IMR-90 (cell line): ENCODE measurements at regions not wholly inside any gene's neighbourhood (a gene's known extent, or its start where the extent isn't known, plus 50 kb on each side); places are given as distances from the start of the nearest gene placed in this dataset.

Experiments used
- ATAC-seq: fragments of 200-7000 bp; cut with Tn5 transposase; 2 replicates; pipeline ENCODE4 v1.9.1; 2020; ENCODE audit warnings: low read depth, mild to moderate bottlenecking, moderate library complexity
- BruUV-seq: library from RNA; stranded (reverse); fragments of 400-500 nt; replicated peaks from 2 replicates; lab custom pipeline; 2021; lab: Mats Ljungman, UMichigan
- CTCF ChIA-PET: fragments of 300-600 bp; formaldehyde crosslinking; extraction: SDS; loops from one replicate; lab custom pipeline; 2021; ENCODE audit warnings: antibody characterized with exemption; lab: Yijun Ruan, JAX
- POLR2A ChIA-PET: fragments of 300-600 bp; sonication (Branson Sonifier 250); formaldehyde crosslinking; loops from one replicate; lab custom pipeline; 2022; ENCODE audit warnings: antibody characterized with exemption; ENCODE audit not compliant: unreplicated experiment; lab: Charles Lee
- DNase-seq: peaks from one replicate; pipeline ENCODE4 v3.0.0; 2013
- H2AFZ ChIP-seq: replicated peaks from 2 replicates; pipeline ENCODE3; 2013; ENCODE audit warnings: low read length, mild to moderate bottlenecking; ENCODE audit not compliant: poor library complexity
- H2AK5ac ChIP-seq: 2 replicates; pipeline ENCODE4 v1.6.1; 2013; ENCODE audit warnings: low read depth, low read length, inconsistent platforms
- H2AK9ac ChIP-seq: replicated peaks from 2 replicates; pipeline ENCODE3; 2013; ENCODE audit warnings: mild to moderate bottlenecking, low read depth, low read length, moderate library complexity; ENCODE audit not compliant: poor library complexity
- H2BK120ac ChIP-seq: 2 replicates; pipeline ENCODE4 v1.6.1; 2013; ENCODE audit warnings: low read depth, low read length, inconsistent platforms
- H2BK15ac ChIP-seq: 3 replicates; pipeline ENCODE4 v1.6.1; 2013; ENCODE audit warnings: low read depth, low read length, inconsistent platforms
- H2BK20ac ChIP-seq: 2 replicates; pipeline ENCODE4 v1.6.1; 2013; ENCODE audit warnings: low read depth, mild to moderate bottlenecking, inconsistent platforms, low read length, moderate library complexity
- H2BK5ac ChIP-seq: 2 replicates; pipeline ENCODE4 v1.6.1; 2013; ENCODE audit warnings: mild to moderate bottlenecking, low read depth, low read length, inconsistent platforms; ENCODE audit not compliant: poor library complexity, severe bottlenecking
- H3K14ac ChIP-seq: replicated peaks from 2 replicates; pipeline ENCODE4 v1.6.1; 2013; ENCODE audit warnings: low read depth, low read length, inconsistent platforms
- H3K18ac ChIP-seq: 2 replicates; pipeline ENCODE4 v1.6.1; 2013; ENCODE audit warnings: low read depth, low read length, control low read depth
- H3K23ac ChIP-seq: 2 replicates; pipeline ENCODE4 v1.6.1; 2013; ENCODE audit warnings: low read depth, low read length, inconsistent platforms
- H3K27ac ChIP-seq: 2 replicates; pipeline ENCODE4 v1.5.1; 2013; ENCODE audit warnings: mild to moderate bottlenecking, control low read depth, low read length; ENCODE audit not compliant: insufficient read depth
- H3K27me3 ChIP-seq: 2 replicates; pipeline ENCODE4 v1.6.1; 2013; ENCODE audit warnings: low read length; ENCODE audit not compliant: control insufficient read depth, insufficient read depth
- H3K36me3 ChIP-seq: 2 replicates; pipeline ENCODE4 v1.6.1; 2013; ENCODE audit warnings: low read length, mixed read lengths; ENCODE audit not compliant: control insufficient read depth, insufficient read depth
- H3K4ac ChIP-seq: 2 replicates; pipeline ENCODE4 v1.6.1; 2013; ENCODE audit warnings: low read depth, low read length, inconsistent platforms
- H3K4me1 ChIP-seq: 2 replicates; pipeline ENCODE4 v1.6.1; 2013; ENCODE audit warnings: low read length, mixed read lengths; ENCODE audit not compliant: control insufficient read depth, insufficient read depth
- H3K4me2 ChIP-seq: 2 replicates; pipeline ENCODE4 v1.6.1; 2013; ENCODE audit warnings: low read depth, mild to moderate bottlenecking, control low read depth, low read length, moderate library complexity
- H3K4me3 ChIP-seq: 2 replicates; pipeline ENCODE4 v1.5.1; 2013; ENCODE audit warnings: low read depth, mild to moderate bottlenecking, control low read depth, low read length, moderate library complexity; ENCODE audit not compliant: insufficient read depth
- H3K56ac ChIP-seq: 2 replicates; pipeline ENCODE4 v1.6.1; 2013; ENCODE audit warnings: low read length, inconsistent platforms; ENCODE audit not compliant: insufficient read depth; ENCODE audit errors: extremely low read depth
- H3K79me1 ChIP-seq, 2 experiments: 2 replicates each; pipeline ENCODE4 v1.6.1; 2013; ENCODE audit warnings: low read length in 2 of 2, inconsistent platforms in 1 of 2, low read depth in 1 of 2
- H3K9ac ChIP-seq: 2 replicates; pipeline ENCODE4 v1.6.1; 2013; ENCODE audit warnings: low read depth, low read length, control low read depth
- H3K9me1 ChIP-seq: 2 replicates; pipeline ENCODE4 v1.6.1; 2013; ENCODE audit warnings: low read length, inconsistent platforms; ENCODE audit not compliant: insufficient read depth
- H3K9me3 ChIP-seq: 2 replicates; pipeline ENCODE4 v1.6.1; 2013; ENCODE audit warnings: low read length; ENCODE audit not compliant: control insufficient read depth, insufficient read depth
- H4K20me1 ChIP-seq: 2 replicates; pipeline ENCODE4 v1.6.1; 2013; ENCODE audit warnings: low read length, inconsistent platforms; ENCODE audit not compliant: insufficient read depth
- H4K5ac ChIP-seq: 2 replicates; pipeline ENCODE4 v1.6.1; 2013; ENCODE audit warnings: mild to moderate bottlenecking, low read depth, low read length, control low read depth
- H4K8ac ChIP-seq, 2 experiments: 2 replicates each; pipeline ENCODE4 v1.6.1; 2013; ENCODE audit warnings: low read depth in 2 of 2, low read length in 2 of 2, control low read depth in 1 of 2, inconsistent platforms in 1 of 2
- H4K91ac ChIP-seq: 2 replicates; pipeline ENCODE4 v1.6.1; 2013; ENCODE audit warnings: low read depth, low read length, inconsistent platforms; ENCODE audit not compliant: insufficient read depth
- BHLHE40 ChIP-seq: fragments of 150-350 bp; IDR thresholded peaks from 2 replicates; pipeline ENCODE4 v1.6.1; 2016; ENCODE audit warnings: mild to moderate bottlenecking, low read depth, low read length
- CEBPB ChIP-seq: IDR thresholded peaks from 2 replicates; pipeline ENCODE4 v1.6.1; 2012; ENCODE audit warnings: low read depth, low read length, improper control_type of control experiment
- CHD1 ChIP-seq: IDR thresholded peaks from 2 replicates; pipeline ENCODE4 v1.6.1; 2012; ENCODE audit warnings: low read depth, low read length, improper control_type of control experiment
- CTCF ChIP-seq: conservative IDR thresholded peaks from 2 replicates; pipeline ENCODE4 v1.5.1; 2012; ENCODE audit warnings: mild to moderate bottlenecking, low read depth, low read length, improper control_type of control experiment
- ELK1 ChIP-seq: fragments of 150-350 bp; IDR thresholded peaks from 2 replicates; pipeline ENCODE4 v1.6.1; 2016; ENCODE audit warnings: low read depth, mild to moderate bottlenecking, low read length, moderate library complexity, borderline replicate concordance
- FOS ChIP-seq: fragments of 150-350 bp; IDR thresholded peaks from 2 replicates; pipeline ENCODE4 v1.6.1; 2016; ENCODE audit warnings: low read depth, low read length
- MAFK ChIP-seq: IDR thresholded peaks from 2 replicates; pipeline ENCODE4 v1.6.1; 2012; ENCODE audit warnings: low read depth, low read length, improper control_type of control experiment
- MXI1 ChIP-seq: IDR thresholded peaks from 2 replicates; pipeline ENCODE4 v1.6.1; 2012; ENCODE audit warnings: low read depth, mild to moderate bottlenecking, low read length, moderate library complexity, borderline replicate concordance
- NFE2L2 ChIP-seq: fragments of 150-350 bp; IDR thresholded peaks from 2 replicates; pipeline ENCODE4 v1.6.1; 2016; ENCODE audit warnings: low read depth, mild to moderate bottlenecking, low read length
- POLR2A ChIP-seq: IDR thresholded peaks from 2 replicates; pipeline ENCODE4 v1.6.1; 2012; ENCODE audit warnings: mild to moderate bottlenecking, low read depth, low read length
- RAD21 ChIP-seq: IDR thresholded peaks from 2 replicates; pipeline ENCODE4 v1.6.1; 2012; ENCODE audit warnings: low read length, improper control_type of control experiment
- RCOR1 ChIP-seq: IDR thresholded peaks from 2 replicates; pipeline ENCODE4 v1.6.1; 2012; ENCODE audit warnings: mild to moderate bottlenecking, low read length, improper control_type of control experiment; ENCODE audit not compliant: insufficient replicate concordance
- RFX5 ChIP-seq: IDR thresholded peaks from 2 replicates; pipeline ENCODE4 v1.8.0; 2012; ENCODE audit warnings: low read depth, mild to moderate bottlenecking, low read length, moderate library complexity
- SMC3 ChIP-seq: fragments of 150-350 bp; IDR thresholded peaks from 2 replicates; pipeline ENCODE4 v1.6.1; 2016; ENCODE audit warnings: low read depth, mild to moderate bottlenecking, antibody characterized with exemption, low read length, moderate library complexity
- USF2 ChIP-seq: fragments of 150-350 bp; IDR thresholded peaks from 2 replicates; pipeline ENCODE4 v1.6.1; 2017; ENCODE audit warnings: mild to moderate bottlenecking, antibody characterized with exemption, low read length, low read depth
- WGBS, 2 experiments: methylation state at CpG; one replicate each; pipeline versions ENCODE4 v1.1.5 to v1.1.7; 2013; ENCODE audit warnings: missing lambda C conversion rate in 2 of 2; ENCODE audit not compliant: insufficient read length in 1 of 2; ENCODE audit errors: extremely low coverage in 2 of 2; 5-methylcytosine and 5-hydroxymethylcytosine counted together
- dilution Hi-C: fragments of 300-500 bp; cut with HindIII; formaldehyde crosslinking; loops from one replicate; pipeline ENCODE4 v1.14.3; 2018; ENCODE audit warnings: low sequenced_read_pairs; ENCODE audit not compliant: unreplicated experiment
- in situ Hi-C: fragments of 300-500 bp; cut with MboI; formaldehyde crosslinking; loops from 3 replicates; pipeline ENCODE4 v1.14.3; 2019; ENCODE audit warnings: low sequenced_read_pairs, inconsistent platforms, mixed read lengths
- intact Hi-C: fragments of 100-400 bp; cut with micrococcal nuclease; formaldehyde crosslinking; loops from 2 replicates; pipeline ENCODE4 v1.10.0; 2022

GRCh38 chr2:235105821-235106359 is 154.1 kb downstream of the SH3BP4 start:
- H3K14ac ChIP-seq = no peak overlapping the region
- no peak overlapping the region for H3K27ac ChIP-seq
- H4K8ac ChIP-seq = 0 out of 4 replicates have a peak overlapping the region, but pooled peaks of 1 of the 2 experiments have one; percentile 29
- WGBS, 2 experiments = 89% methylated on average over 11 of the region's 19 CpGs; no CpG with 5 or more reads in 1 of the 2 experiments
- peak overlapping the region; percentile 9 for H2BK20ac ChIP-seq
- POLR2A ChIA-PET = no interaction called here
- H2AK9ac ChIP-seq = peak overlapping the region; percentile 76
- H4K20me1 ChIP-seq = no peaks in the 10 kb centered on the region
- H4K91ac ChIP-seq = peak overlapping the region; percentile 65
- H2AFZ ChIP-seq = peak overlapping the region; percentile 35
- H3K9me1 ChIP-seq = 0 out of 2 replicates have a peak, but pooled peaks cover 6% of the 10 kb centered on the region
- H2BK15ac ChIP-seq = peak overlapping the region; percentile 34; the same call in 1 of the 3 replicates
- no peak overlapping the region for H3K4me3 ChIP-seq
- peak overlapping the region; percentile 84; the same call in 1 of the 2 replicates for H2AK5ac ChIP-seq
- H3K36me3 ChIP-seq = no peaks in the 10 kb centered on the region
- CTCF ChIA-PET = interaction anchor here (1.3 to 3.1 kb wide), 2 partner anchors 225 to 555 kb away, joined by 3 to 13 read pairs; no protein-coding TSS in a partner anchor
- ATAC-seq (no peak), DNase-seq (no peak)
- peaks cover 0 to 3% of the 10 kb centered on the region in 2 experiments; a peak in 1 of 4 replicates for H3K79me1 ChIP-seq
- in situ Hi-C loops (loop anchor here (5.0 to 25.0 kb wide), 4 partner anchors 151 to 844 kb away; partner anchors contain the start of gene SH3BP4), intact Hi-C loops (loop anchor here (2.0 to 5.0 kb wide), 6 partner anchors 139 to 555 kb away; no protein-coding TSS in a partner anchor), dilution Hi-C loops (loop anchor here (25.0 kb wide), 1 partner anchor 544 kb away; no protein-coding TSS in a partner anchor)
- peak overlapping the region; percentile 59 for H2BK5ac ChIP-seq
- H3K9ac ChIP-seq = no peak overlapping the region
- H3K4me1 ChIP-seq = peaks cover 5% of the 10 kb centered on the region; the same call in 1 of the 2 replicates
- H3K56ac ChIP-seq = no peak overlapping the region
- H3K4me2 ChIP-seq = no peak overlapping the region
- no peaks in the 10 kb centered on the region for H3K9me3 ChIP-seq
- H4K5ac ChIP-seq = no peak overlapping the region
- BruUV-seq = no TSS peak
- peaks cover 3% of the 10 kb centered on the region for H3K27me3 ChIP-seq
- H3K4ac ChIP-seq = peak overlapping the region; percentile 58
- H2BK120ac ChIP-seq = peak overlapping the region; percentile 72
- H3K18ac ChIP-seq = no peak overlapping the region
- H3K23ac ChIP-seq = no peak overlapping the region
- no peak for TF ChIP-seq CHD1
- TF ChIP-seq RAD21 = no peak
- TF ChIP-seq ELK1 = no peak
- TF ChIP-seq CTCF = no peak
- TF ChIP-seq RCOR1 = no peak
- TF ChIP-seq CEBPB = no peak
- no peak for TF ChIP-seq FOS
- no peak for TF ChIP-seq MXI1
- TF ChIP-seq BHLHE40 = no peak
- no peak for TF ChIP-seq POLR2A
- no peak for TF ChIP-seq USF2
- TF ChIP-seq NFE2L2 = no peak
- TF ChIP-seq SMC3 = no peak
- TF ChIP-seq MAFK = no peak
- no peak for TF ChIP-seq RFX5
